Muscle of leg (tissue), 3 donors: ENCODE measurements at regions not wholly inside any gene's neighbourhood (a gene's known extent, or its start where the extent isn't known, plus 50 kb on each side); places are given as distances from the start of the nearest gene placed in this dataset.

Experiments
- DNase-seq: peaks from one replicate; pipeline ENCODE4 v3.0.0; 2013
- H3K27ac ChIP-seq: one replicate; pipeline ENCODE4 v1.5.1; 2013; ENCODE audit warnings: mild to moderate bottlenecking, low read length, control low read depth
- H3K27me3 ChIP-seq: one replicate; pipeline ENCODE4 v1.6.1; 2013; ENCODE audit warnings: low read length; ENCODE audit not compliant: control insufficient read depth, insufficient read depth
- H3K36me3 ChIP-seq: one replicate; pipeline ENCODE4 v1.6.1; 2013; ENCODE audit warnings: low read length; ENCODE audit not compliant: control insufficient read depth, insufficient read depth
- H3K4me1 ChIP-seq: one replicate; pipeline ENCODE4 v1.6.1; 2013; ENCODE audit warnings: low read length; ENCODE audit not compliant: control insufficient read depth, insufficient read depth
- H3K4me3 ChIP-seq: one replicate; pipeline ENCODE4 v1.5.1; 2013; ENCODE audit warnings: low read length, control low read depth
- H3K9me3 ChIP-seq: replicated peaks from 2 replicates; pipeline ENCODE4 v1.6.1; 2013; ENCODE audit warnings: low read depth, low read length; ENCODE audit not compliant: control insufficient read depth
- WGBS: methylation state at CpG from one replicate; pipeline ENCODE4 v1.1.5; 2013; ENCODE audit warnings: missing lambda C conversion rate; ENCODE audit not compliant: insufficient coverage; 5-methylcytosine and 5-hydroxymethylcytosine counted together

GRCh38 chr11:92276773-92277172 lies 52.2 kb downstream of the FAT3 start:
- Histone ChIP-seq H3K36me3 (no peaks in the 10 kb centered on the region), H3K27ac (no peak overlapping the region), H3K4me1 (no peaks in the 10 kb centered on the region), H3K9me3 (no peaks in the 10 kb centered on the region), H3K27me3 (no peaks in the 10 kb centered on the region), H3K4me3 (no peak overlapping the region)
- WGBS = no CpG with 5 or more reads among the region's 3 CpGs
- peak; percentile 45 for DNase-seq

GRCh38 chr11:92277871-92278270 lies 53.3 kb downstream of the FAT3 start:
- WGBS = no CpG with 5 or more reads among the region's 1 CpG
- DNase-seq = no peak

GRCh38 chr11:92278791-92279433 lies 54.3 kb downstream of the FAT3 start:
- Histone ChIP-seq H3K36me3 (no peaks in the 10 kb centered on the region), H3K4me1 (no peaks in the 10 kb centered on the region), H3K27ac (no peak overlapping the region), H3K27me3 (no peaks in the 10 kb centered on the region), H3K9me3 (no peaks in the 10 kb centered on the region), H3K4me3 (no peak overlapping the region)
- no peak for DNase-seq
- WGBS = no CpG with 5 or more reads among the region's 1 CpG

More at GRCh38 chr11:92277871-92278270, 53.3 kb downstream of the FAT3 start:
- Histone ChIP-seq H3K9me3 (no peaks in the 10 kb centered on the region), H3K27ac (no peak overlapping the region), H3K36me3 (no peaks in the 10 kb centered on the region), H3K4me3 (no peak overlapping the region), H3K4me1 (no peaks in the 10 kb centered on the region), H3K27me3 (no peaks in the 10 kb centered on the region)

- Histone ChIP-seq H3K4me3 (no peak overlapping the region), H3K27me3 (no peaks in the 10 kb centered on the region), H3K4me1 (no peaks in the 10 kb centered on the region), H3K27ac (no peak overlapping the region), H3K9me3 (no peaks in the 10 kb centered on the region), H3K36me3 (no peaks in the 10 kb centered on the region)
- WGBS = 100% methylated on average over 2 of the region's 3 CpGs
- no peak for DNase-seq
Observed at GRCh38 chr11:92284107-92284506, 59.5 kb downstream of the FAT3 start.

- DNase-seq = no peak
- Histone ChIP-seq H3K27ac (no peak overlapping the region), H3K4me3 (no peak overlapping the region), H3K27me3 (no peaks in the 10 kb centered on the region), H3K9me3 (no peaks in the 10 kb centered on the region), H3K4me1 (no peaks in the 10 kb centered on the region), H3K36me3 (no peaks in the 10 kb centered on the region)
- no CpG with 5 or more reads among the region's 5 CpGs for WGBS
Observed at GRCh38 chr11:92284558-92284957, 59.9 kb downstream of the FAT3 start.

- 93% methylated on average over 5 of the region's 5 CpGs for WGBS
- Histone ChIP-seq H3K9me3 (no peaks in the 10 kb centered on the region), H3K36me3 (no peaks in the 10 kb centered on the region), H3K4me3 (no peak overlapping the region), H3K27ac (no peak overlapping the region), H3K4me1 (no peaks in the 10 kb centered on the region), H3K27me3 (no peaks in the 10 kb centered on the region)
- DNase-seq = no peak
Observed at GRCh38 chr11:92285776-92286175, 61.2 kb downstream of the FAT3 start.

- no peaks in the 10 kb centered on the region for H3K36me3 ChIP-seq
- no peaks in the 10 kb centered on the region for H3K27me3 ChIP-seq
- DNase-seq = no peak
- no peaks in the 10 kb centered on the region for H3K9me3 ChIP-seq
- no CpG with 5 or more reads among the region's 2 CpGs for WGBS
- no peak overlapping the region for H3K4me3 ChIP-seq
- H3K27ac ChIP-seq = no peak overlapping the region
- H3K4me1 ChIP-seq = no peaks in the 10 kb centered on the region
Observed at GRCh38 chr11:92286709-92287108, 62.1 kb downstream of the FAT3 start.

DNA sequence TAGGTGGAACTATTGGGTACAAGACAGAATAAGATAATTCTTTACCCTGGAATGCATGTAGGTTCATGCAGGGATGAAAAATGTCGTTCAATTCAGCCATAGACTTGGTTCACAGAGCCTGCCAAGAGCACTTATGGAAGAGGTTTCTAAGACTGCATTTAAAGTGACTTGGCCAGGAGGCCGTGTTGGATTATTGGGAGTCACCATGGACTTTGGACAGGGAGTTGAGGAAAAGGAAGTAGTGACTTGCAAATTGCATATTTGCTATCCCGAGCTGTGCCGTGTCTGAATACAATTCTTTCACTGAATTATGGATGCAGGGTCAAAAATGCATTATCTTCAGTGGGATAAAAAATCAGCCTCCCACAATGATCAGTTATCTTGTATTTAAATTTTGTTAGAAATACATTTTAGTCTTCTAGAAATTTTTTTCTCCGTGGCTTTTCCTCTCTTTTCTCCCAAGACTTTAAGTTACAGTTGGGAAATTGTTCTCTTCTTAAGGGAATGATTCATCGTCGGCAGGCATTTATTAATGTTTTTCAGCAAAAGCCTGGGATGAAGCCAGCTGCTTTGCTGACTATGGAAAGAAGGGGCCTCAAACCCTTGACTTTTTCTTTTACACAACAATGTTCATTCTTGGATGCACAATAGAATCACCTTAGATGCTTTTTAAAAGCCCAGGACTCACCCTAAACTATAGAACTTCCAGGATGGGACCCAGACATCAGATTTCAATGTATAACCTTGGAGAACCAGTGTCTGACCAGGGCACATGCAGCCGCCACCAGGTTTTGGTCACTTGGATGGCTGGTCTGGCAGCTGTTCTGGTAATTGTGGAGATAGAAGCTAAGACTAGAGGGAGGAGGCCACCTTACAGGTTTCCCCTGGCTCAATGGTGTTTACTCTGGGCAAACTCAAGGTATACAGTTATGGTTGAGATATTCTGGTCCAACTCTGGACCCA lies 70.8 kb downstream of the FAT3 start:
- H3K4me3 ChIP-seq = no peak overlapping the region
- no peaks in the 10 kb centered on the region for H3K36me3 ChIP-seq
- no peaks in the 10 kb centered on the region for H3K4me1 ChIP-seq
- no peaks in the 10 kb centered on the region for H3K27me3 ChIP-seq
- H3K9me3 ChIP-seq = no peaks in the 10 kb centered on the region
- no peak overlapping the region for H3K27ac ChIP-seq
- 43% methylated on average over 2 of the region's 8 CpGs for WGBS
- no peak for DNase-seq

- H3K4me1 ChIP-seq = no peaks in the 10 kb centered on the region
- no peaks in the 10 kb centered on the region for H3K36me3 ChIP-seq
- DNase-seq = no peak
- H3K27ac ChIP-seq = no peak overlapping the region
- H3K4me3 ChIP-seq = no peak overlapping the region
- H3K27me3 ChIP-seq = no peaks in the 10 kb centered on the region
- 78% methylated on average over 1 of the region's 3 CpGs for WGBS
- no peaks in the 10 kb centered on the region for H3K9me3 ChIP-seq
Observed at GRCh38 chr11:92296138-92296515, 71.5 kb downstream of the FAT3 start.
